Activated T-helper 1 cell treated with anti-CD3 and anti-CD28 coated beads, Interleukin-2, amount 50 U/mL, for 16 hours (primary cell): ENCODE measurements at regions not wholly inside any gene's neighbourhood (a gene's known extent, or its start where the extent isn't known, plus 50 kb on each side); places are given as distances from the start of the nearest gene placed in this dataset.
"Not testable (repeated sequence)": the region's sequence is repeated elsewhere in the genome, so short reads cannot be mapped to it uniquely, and the experiment has no call there.

Source experiments
- DNase-seq, 2 donors: peaks; one replicate each; pipeline ENCODE4 v3.0.0-alpha.2; 2020; ENCODE audit warnings: low read depth in 1 of 2, low spot score in 1 of 2

GRCh38 chr5:62083247-62083646 lies 222.8 kb upstream of the KIF2A start:
- DNase-seq: no peak

- no peak for DNase-seq
These were observed 222.3 kb upstream of the KIF2A start for GRCh38 chr5:62083661-62084060.

- no peak for DNase-seq
These were observed 221.6 kb upstream of the KIF2A start for GRCh38 chr5:62084391-62084790.

GRCh38 chr5:62090953-62091352 lies 215.1 kb upstream of the KIF2A start:
- DNase-seq: no peak

- no peak for DNase-seq
These were observed 212.6 kb upstream of the KIF2A start for GRCh38 chr5:62093411-62093810.

GRCh38 chr5:62093976-62094375 lies 212.0 kb upstream of the KIF2A start:
- no peak for DNase-seq

- DNase-seq: no peak
These were observed 208.6 kb upstream of the KIF2A start for GRCh38 chr5:62097361-62097760.

GRCh38 chr5:62100201-62100600 lies 205.8 kb upstream of the KIF2A start:
- no peak for DNase-seq

GRCh38 chr5:62103863-62104262 lies 202.1 kb upstream of the KIF2A start:
- DNase-seq: not testable (repeated sequence)

- no peak for DNase-seq
These were observed 194.6 kb upstream of the KIF2A start for GRCh38 chr5:62111428-62111827.

GRCh38 chr5:62112689-62113228 lies 193.2 kb upstream of the KIF2A start:
- no peak for DNase-seq

GRCh38 chr5:62115014-62115413 lies 191.0 kb upstream of the KIF2A start:
- no peak for DNase-seq

- DNase-seq: no peak
These were observed 181.7 kb upstream of the KIF2A start for GRCh38 chr5:62124266-62124665.

GRCh38 chr5:62126090-62126489 lies 179.9 kb upstream of the KIF2A start:
- no peak for DNase-seq

- no peak for DNase-seq
These were observed 178.8 kb upstream of the KIF2A start for GRCh38 chr5:62127098-62127736.

- no peak for DNase-seq
These were observed 175.9 kb upstream of the KIF2A start for GRCh38 chr5:62130107-62130506.

GRCh38 chr5:62132276-62132675 lies 173.7 kb upstream of the KIF2A start:
- DNase-seq: no peak

- no peak for DNase-seq
These were observed 172.6 kb upstream of the KIF2A start for GRCh38 chr5:62133426-62133825.

- DNase-seq: no peak
These were observed 171.2 kb upstream of the KIF2A start for GRCh38 chr5:62134811-62135210.

- no peak for DNase-seq
These were observed 168.4 kb upstream of the KIF2A start for GRCh38 chr5:62137628-62138027.

- no peak for DNase-seq
These were observed 167.4 kb upstream of the KIF2A start for GRCh38 chr5:62138607-62139006.

GRCh38 chr5:62139741-62140140 lies 166.3 kb upstream of the KIF2A start:
- no peak for DNase-seq

GRCh38 chr5:62142351-62142750 lies 163.7 kb upstream of the KIF2A start:
- DNase-seq: no peak
